Osteoblast (primary cell): ENCODE measurements at regions not wholly inside any gene's neighbourhood (a gene's known extent, or its start where the extent isn't known, plus 50 kb on each side); places are given as distances from the start of the nearest gene placed in this dataset.
"Not testable (repeated sequence)": the region's sequence is repeated elsewhere in the genome, so short reads cannot be mapped to it uniquely, and the experiment has no call there.

ENCODE experiments used
- DNase-seq: peaks from one replicate; pipeline ENCODE4 v3.0.0; 2011; ENCODE audit warnings: low spot score, mixed read lengths; ENCODE audit not compliant: insufficient read length; ENCODE audit errors: missing footprints
- H2AFZ ChIP-seq: 2 replicates; pipeline ENCODE4 v1.6.0; 2011; ENCODE audit warnings: mild to moderate bottlenecking, low read length
- H3K27ac ChIP-seq: 2 replicates; pipeline ENCODE4 v1.5.1; 2011; ENCODE audit warnings: mild to moderate bottlenecking, low read depth, low read length, moderate library complexity
- H3K27me3 ChIP-seq: 2 replicates; pipeline ENCODE4 v1.6.0; 2012; ENCODE audit warnings: mild to moderate bottlenecking, control low read depth, inconsistent platforms, low read length, moderate library complexity; ENCODE audit not compliant: insufficient read depth
- H3K36me3 ChIP-seq: 2 replicates; pipeline ENCODE4 v1.5.1; 2011; ENCODE audit warnings: mild to moderate bottlenecking, low read length, control low read depth, moderate library complexity; ENCODE audit not compliant: insufficient read depth
- H3K4me1 ChIP-seq: 2 replicates; pipeline ENCODE4 v1.5.1; 2011; ENCODE audit warnings: mild to moderate bottlenecking, low read length, control low read depth, moderate library complexity; ENCODE audit not compliant: insufficient read depth
- H3K4me2 ChIP-seq: 2 replicates; pipeline ENCODE4 v1.6.0; 2011; ENCODE audit warnings: mild to moderate bottlenecking, low read length; ENCODE audit not compliant: insufficient read depth
- H3K4me3 ChIP-seq: fragments of 200-600 bp; sonication (generic); 3 replicates; pipeline ENCODE4 v1.5.1; 2012; ENCODE audit warnings: mild to moderate bottlenecking, low read length, inconsistent platforms; ENCODE audit not compliant: insufficient read depth
- H3K79me2 ChIP-seq: 2 replicates; pipeline ENCODE4 v1.6.0; 2012; ENCODE audit warnings: mild to moderate bottlenecking, low read length, control low read depth, inconsistent platforms; ENCODE audit not compliant: insufficient read depth
- H3K9me3 ChIP-seq: 2 replicates; pipeline ENCODE4 v1.5.1; 2011; ENCODE audit warnings: low read depth, low read length, control low read depth
- H4K20me1 ChIP-seq: 2 replicates; pipeline ENCODE4 v1.6.0; 2012; ENCODE audit warnings: mild to moderate bottlenecking, low read length, control low read depth; ENCODE audit not compliant: insufficient read depth
- TF ChIP-seq, protein P1 (sequence below): IDR thresholded peaks from 2 replicates; pipeline ENCODE4 v1.5.1; 2011; ENCODE audit warnings: mild to moderate bottlenecking, low read depth, low read length, moderate library complexity; ENCODE audit errors: extremely low read depth

DNA sequence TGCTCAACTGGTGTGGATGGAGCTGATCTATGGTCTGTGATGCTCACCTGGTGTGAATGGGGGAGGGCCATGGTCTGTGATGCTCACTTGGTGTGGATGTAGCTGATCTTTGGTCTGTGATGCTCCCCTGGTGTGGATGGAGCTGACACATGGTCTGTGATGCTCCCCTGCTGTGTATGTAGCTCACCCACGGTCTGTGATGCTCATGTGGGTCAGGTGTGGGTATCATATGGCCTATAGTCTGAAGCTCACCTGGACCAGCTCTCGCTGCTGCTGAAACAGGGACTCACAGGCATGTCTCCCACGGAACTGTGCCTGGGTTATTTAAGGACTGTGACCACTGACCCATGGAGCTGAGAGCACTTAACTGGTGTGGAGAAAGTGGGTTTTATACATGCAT is 109.7 kb downstream of the CRLF2 start:
- no peak for DNase-seq
- no peak overlapping the region for H2AFZ ChIP-seq
- H3K4me2 ChIP-seq = no peak overlapping the region
- no peak overlapping the region for H3K27ac ChIP-seq
- no peaks in the 10 kb centered on the region for H4K20me1 ChIP-seq
- no peaks in the 10 kb centered on the region for H3K79me2 ChIP-seq
- H3K36me3 ChIP-seq = no peaks in the 10 kb centered on the region
- peaks cover 3% of the 10 kb centered on the region for H3K27me3 ChIP-seq
- no peaks in the 10 kb centered on the region for H3K9me3 ChIP-seq
- no peak overlapping the region for H3K4me3 ChIP-seq
- H3K4me1 ChIP-seq = no peaks in the 10 kb centered on the region
- TF ChIP-seq, protein P1, sequence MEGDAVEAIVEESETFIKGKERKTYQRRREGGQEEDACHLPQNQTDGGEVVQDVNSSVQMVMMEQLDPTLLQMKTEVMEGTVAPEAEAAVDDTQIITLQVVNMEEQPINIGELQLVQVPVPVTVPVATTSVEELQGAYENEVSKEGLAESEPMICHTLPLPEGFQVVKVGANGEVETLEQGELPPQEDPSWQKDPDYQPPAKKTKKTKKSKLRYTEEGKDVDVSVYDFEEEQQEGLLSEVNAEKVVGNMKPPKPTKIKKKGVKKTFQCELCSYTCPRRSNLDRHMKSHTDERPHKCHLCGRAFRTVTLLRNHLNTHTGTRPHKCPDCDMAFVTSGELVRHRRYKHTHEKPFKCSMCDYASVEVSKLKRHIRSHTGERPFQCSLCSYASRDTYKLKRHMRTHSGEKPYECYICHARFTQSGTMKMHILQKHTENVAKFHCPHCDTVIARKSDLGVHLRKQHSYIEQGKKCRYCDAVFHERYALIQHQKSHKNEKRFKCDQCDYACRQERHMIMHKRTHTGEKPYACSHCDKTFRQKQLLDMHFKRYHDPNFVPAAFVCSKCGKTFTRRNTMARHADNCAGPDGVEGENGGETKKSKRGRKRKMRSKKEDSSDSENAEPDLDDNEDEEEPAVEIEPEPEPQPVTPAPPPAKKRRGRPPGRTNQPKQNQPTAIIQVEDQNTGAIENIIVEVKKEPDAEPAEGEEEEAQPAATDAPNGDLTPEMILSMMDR = no peak

DNA sequence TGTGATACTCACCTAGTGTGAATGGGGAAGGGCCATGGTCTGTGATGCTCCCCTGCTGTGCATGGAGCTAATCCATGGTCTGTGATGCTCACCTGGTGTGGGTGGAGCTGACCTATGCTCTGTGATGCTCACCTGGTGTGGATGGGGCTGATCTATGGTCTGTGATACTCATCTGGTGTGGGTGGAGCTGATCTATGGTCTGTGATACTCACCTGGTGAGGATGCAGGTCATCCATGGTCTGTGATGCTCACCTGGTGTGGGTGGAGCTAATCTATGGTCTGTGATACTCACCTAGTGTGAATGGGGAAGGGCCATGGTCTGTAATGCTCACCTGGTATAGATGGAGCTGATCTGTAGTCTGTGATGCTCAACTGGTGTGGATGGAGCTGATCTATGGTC is 110.2 kb downstream of the CRLF2 start:
- not testable (repeated sequence) for H3K27me3 ChIP-seq, H2AFZ ChIP-seq, H3K36me3 ChIP-seq, H3K27ac ChIP-seq, DNase-seq, H3K9me3 ChIP-seq, H4K20me1 ChIP-seq, H3K4me1 ChIP-seq, H3K79me2 ChIP-seq, H3K4me2 ChIP-seq, H3K4me3 ChIP-seq

DNA sequence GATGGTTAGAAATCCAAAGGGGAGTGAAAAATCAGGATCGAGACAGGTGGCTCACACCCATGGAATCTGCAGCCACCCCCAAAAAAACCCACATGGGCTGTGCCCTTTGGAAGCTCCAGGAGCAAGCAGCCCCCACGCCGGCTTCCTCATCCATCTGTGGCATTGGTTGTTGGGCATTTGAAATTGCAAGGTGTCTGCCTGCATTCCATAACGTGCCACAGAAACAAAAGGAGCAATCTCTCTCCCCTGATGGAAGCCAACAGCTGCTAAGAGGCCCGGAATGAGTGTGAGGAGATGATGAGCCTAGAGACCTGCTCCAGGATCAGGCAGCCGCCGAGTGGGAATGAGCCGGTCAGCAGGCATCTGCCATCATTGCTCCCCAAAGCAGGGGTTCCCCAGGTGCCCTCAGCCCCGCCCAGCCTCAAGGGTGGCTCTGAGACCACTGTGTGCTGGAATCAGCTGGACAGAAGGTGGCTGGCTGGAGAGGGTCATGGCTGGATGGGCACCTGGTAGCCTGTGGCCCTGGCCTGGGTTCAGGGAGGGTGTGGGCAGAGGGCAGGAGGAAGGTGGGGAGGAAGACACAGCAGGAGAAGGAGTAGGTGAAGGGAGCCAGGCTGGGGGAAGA is 113.2 kb downstream of the CRLF2 start:
- Histone ChIP-seq H2AFZ (no peak overlapping the region), H3K27me3 (no peaks in the 10 kb centered on the region), H3K79me2 (no peaks in the 10 kb centered on the region), H3K36me3 (no peaks in the 10 kb centered on the region), H3K4me2 (no peak overlapping the region), H3K4me3 (no peak overlapping the region), H3K4me1 (no peaks in the 10 kb centered on the region), H3K27ac (no peak overlapping the region), H4K20me1 (no peaks in the 10 kb centered on the region), H3K9me3 (peaks cover 6% of the 10 kb centered on the region)
- TF ChIP-seq, protein P1 = no peak
- DNase-seq = no peak

DNA sequence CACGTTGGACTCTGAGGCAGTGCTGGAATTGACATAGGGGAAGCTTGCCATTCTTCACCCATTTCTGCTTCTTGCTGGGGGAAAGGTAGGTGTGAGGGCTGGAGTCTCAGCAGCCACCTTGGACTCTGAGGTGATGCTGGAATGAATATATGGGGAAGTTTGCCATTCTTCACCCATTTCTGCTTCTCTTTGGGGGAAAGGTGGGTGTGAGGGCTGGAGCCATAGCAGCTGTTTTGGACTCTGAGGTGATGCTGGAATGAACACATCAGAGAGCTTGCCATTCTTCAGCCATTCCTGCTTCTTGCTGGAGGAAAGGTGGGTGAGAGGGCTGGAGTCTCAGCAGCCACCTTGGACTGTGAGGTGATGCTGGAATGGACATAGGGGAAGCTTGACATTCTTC is 115.1 kb downstream of the CRLF2 start:
- Histone ChIP-seq H3K4me1 (no peaks in the 10 kb centered on the region), H3K36me3 (no peaks in the 10 kb centered on the region), H4K20me1 (no peaks in the 10 kb centered on the region), H3K79me2 (no peaks in the 10 kb centered on the region), H3K4me2 (no peak overlapping the region), H3K27ac (no peak overlapping the region), H2AFZ (no peak overlapping the region), H3K9me3 (peaks cover 6% of the 10 kb centered on the region), H3K27me3 (no peaks in the 10 kb centered on the region), H3K4me3 (no peak overlapping the region)
- TF ChIP-seq, protein P1 = no peak
- DNase-seq = no peak
